ENCODE measurements at regions not wholly inside any gene's neighbourhood (a gene's known extent, or its start where the extent isn't known, plus 50 kb on each side); places are given as distances from the start of the nearest gene placed in this dataset.

GRCh38 chr20:12028771-12029170, 111.1 kb downstream of the BTBD3 start:
- no peak for DNase-seq (ENCODE audit: low spot score in 2 of 2)
- intact Hi-C loops (cut with DNase I; ENCODE audit: low total_unique reads), result no loop called here
- H3K4me3 ChIP-seq (ENCODE audit: low read depth, poor library complexity, severe bottlenecking), result no peak overlapping the region
- no peak for TF ChIP-seq CTCF (IDR thresholded peaks at IDR 0.05)
- WGBS, 2 donors, result 90% methylated on average over 6 of the region's 6 CpGs

- 87 to 89% methylated on average over 4 of the region's 4 CpGs for WGBS, 2 donors
- H3K4me3 ChIP-seq (ENCODE audit: low read depth, poor library complexity, severe bottlenecking), result no peak overlapping the region
- intact Hi-C loops (cut with DNase I; ENCODE audit: low total_unique reads), result no loop called here
- TF ChIP-seq CTCF (IDR thresholded peaks at IDR 0.05) (no peak), POLR2A (IDR thresholded peaks at IDR 0.05) (no peak)
- no peak for DNase-seq (ENCODE audit: low spot score in 2 of 2)
These were observed 112.8 kb downstream of the BTBD3 start for GRCh38 chr20:12030470-12030869.

GRCh38 chr20:12036142-12036541, 118.4 kb downstream of the BTBD3 start:
- no peak overlapping the region for H3K4me3 ChIP-seq (ENCODE audit: low read depth, poor library complexity, severe bottlenecking)
- intact Hi-C loops (cut with DNase I; ENCODE audit: low total_unique reads), result no loop called here

GRCh38 chr20:12037521-12037920, 119.8 kb downstream of the BTBD3 start:
- TF ChIP-seq CTCF (IDR thresholded peaks at IDR 0.05), result no peak
- no peak for TF ChIP-seq POLR2A (IDR thresholded peaks at IDR 0.05)
- intact Hi-C loops (cut with DNase I; ENCODE audit: low total_unique reads), result no loop called here
- H3K4me3 ChIP-seq (ENCODE audit: low read depth, poor library complexity, severe bottlenecking), result no peak overlapping the region
- no peak for DNase-seq (ENCODE audit: low spot score in 2 of 2)
- 60 to 79% methylated on average over 5 of the region's 5 CpGs for WGBS, 2 donors

More at GRCh38 chr20:12036142-12036541, 118.4 kb downstream of the BTBD3 start:
- DNase-seq (ENCODE audit: low spot score in 2 of 2), result no peak
- 86 to 96% methylated on average over 2 of the region's 2 CpGs for WGBS, 2 donors
- TF ChIP-seq POLR2A (IDR thresholded peaks at IDR 0.05) (no peak), CTCF (IDR thresholded peaks at IDR 0.05) (no peak)

- DNase-seq (ENCODE audit: low spot score in 2 of 2), result no peak
- intact Hi-C loops (cut with DNase I; ENCODE audit: low total_unique reads), result no loop called here
- WGBS, 2 donors, result 86% methylated on average over 7 of the region's 7 CpGs
- no peak overlapping the region for H3K4me3 ChIP-seq (ENCODE audit: low read depth, poor library complexity, severe bottlenecking)
- TF ChIP-seq POLR2A (IDR thresholded peaks at IDR 0.05) (no peak), CTCF (IDR thresholded peaks at IDR 0.05) (no peak)
These were observed 122.6 kb downstream of the BTBD3 start for GRCh38 chr20:12040261-12040660.

GRCh38 chr20:12044969-12045368, 127.3 kb downstream of the BTBD3 start:
- H3K4me3 ChIP-seq (ENCODE audit: low read depth, poor library complexity, severe bottlenecking), result no peak overlapping the region
- no peak for TF ChIP-seq CTCF (IDR thresholded peaks at IDR 0.05)
- no peak for TF ChIP-seq POLR2A (IDR thresholded peaks at IDR 0.05)
- intact Hi-C loops (cut with DNase I; ENCODE audit: low total_unique reads), result no loop called here
- no peak for DNase-seq (ENCODE audit: low spot score in 2 of 2)

Measured in lower leg skin (tissue), 4 donors.